OCI-LY7 (cell line): ENCODE measurements at regions not wholly inside any gene's neighbourhood (a gene's known extent, or its start where the extent isn't known, plus 50 kb on each side); places are given as distances from the start of the nearest gene placed in this dataset.

Experiments
- EZH2phosphoT487 ChIP-seq: fragments of 200-600 bp; sonication (generic); IDR thresholded peaks from 2 replicates; pipeline ENCODE4 v1.6.1; 2018; ENCODE audit warnings: low read depth, borderline replicate concordance, mild to moderate bottlenecking, mixed run types, antibody characterized with exemption, low read length, moderate library complexity, mixed read lengths
- TF ChIP-seq, protein P1 (sequence below): fragments of 200-600 bp; sonication (generic); conservative IDR thresholded peaks from 2 replicates; pipeline ENCODE4 v1.5.1; 2014; ENCODE audit warnings: mild to moderate bottlenecking, antibody characterized with exemption, low read length, moderate library complexity, mixed read lengths

DNA sequence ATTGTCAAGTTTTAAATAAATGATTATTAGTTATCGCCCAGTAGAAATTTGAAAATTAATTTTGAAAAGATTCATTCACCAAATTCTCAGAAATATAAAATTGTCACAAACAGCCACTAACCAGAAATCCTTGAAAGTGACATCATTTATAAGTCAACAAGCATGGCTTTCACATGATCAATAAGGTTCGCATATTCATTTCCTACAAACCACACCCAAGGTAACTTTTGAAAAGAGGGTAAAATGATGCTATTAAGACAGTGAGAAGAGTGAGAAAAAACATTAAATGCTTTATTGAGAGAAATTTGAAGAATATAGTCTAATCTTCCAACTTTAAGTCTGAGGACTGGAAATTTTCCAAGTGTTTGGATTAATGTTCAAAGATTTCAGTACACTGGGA lies 263.6 kb upstream of the ALCAM start:
- TF ChIP-seq, protein P1, sequence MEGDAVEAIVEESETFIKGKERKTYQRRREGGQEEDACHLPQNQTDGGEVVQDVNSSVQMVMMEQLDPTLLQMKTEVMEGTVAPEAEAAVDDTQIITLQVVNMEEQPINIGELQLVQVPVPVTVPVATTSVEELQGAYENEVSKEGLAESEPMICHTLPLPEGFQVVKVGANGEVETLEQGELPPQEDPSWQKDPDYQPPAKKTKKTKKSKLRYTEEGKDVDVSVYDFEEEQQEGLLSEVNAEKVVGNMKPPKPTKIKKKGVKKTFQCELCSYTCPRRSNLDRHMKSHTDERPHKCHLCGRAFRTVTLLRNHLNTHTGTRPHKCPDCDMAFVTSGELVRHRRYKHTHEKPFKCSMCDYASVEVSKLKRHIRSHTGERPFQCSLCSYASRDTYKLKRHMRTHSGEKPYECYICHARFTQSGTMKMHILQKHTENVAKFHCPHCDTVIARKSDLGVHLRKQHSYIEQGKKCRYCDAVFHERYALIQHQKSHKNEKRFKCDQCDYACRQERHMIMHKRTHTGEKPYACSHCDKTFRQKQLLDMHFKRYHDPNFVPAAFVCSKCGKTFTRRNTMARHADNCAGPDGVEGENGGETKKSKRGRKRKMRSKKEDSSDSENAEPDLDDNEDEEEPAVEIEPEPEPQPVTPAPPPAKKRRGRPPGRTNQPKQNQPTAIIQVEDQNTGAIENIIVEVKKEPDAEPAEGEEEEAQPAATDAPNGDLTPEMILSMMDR: no peak
- no peak for TF ChIP-seq EZH2phosphoT487
